DLD1 (cell line): ENCODE measurements at regions not wholly inside any gene's neighbourhood (a gene's known extent, or its start where the extent isn't known, plus 50 kb on each side); places are given as distances from the start of the nearest gene placed in this dataset.
"Not testable (repeated sequence)": the region's sequence is repeated elsewhere in the genome, so short reads cannot be mapped to it uniquely, and the experiment has no call there.

ENCODE experiments used
- in situ Hi-C: cut with HindIII; loops from 2 replicates; pipeline ENCODE4 v1.10.0; 2017; ENCODE audit warnings: low sequenced_read_pairs

- in situ Hi-C loops = no loop called here
Measured at GRCh38 chr2:123359636-123360035, 665.5 kb upstream of the CNTNAP5 start.

- in situ Hi-C loops = no loop called here
Measured at GRCh38 chr2:123362671-123363440, 662.2 kb upstream of the CNTNAP5 start.

DNA sequence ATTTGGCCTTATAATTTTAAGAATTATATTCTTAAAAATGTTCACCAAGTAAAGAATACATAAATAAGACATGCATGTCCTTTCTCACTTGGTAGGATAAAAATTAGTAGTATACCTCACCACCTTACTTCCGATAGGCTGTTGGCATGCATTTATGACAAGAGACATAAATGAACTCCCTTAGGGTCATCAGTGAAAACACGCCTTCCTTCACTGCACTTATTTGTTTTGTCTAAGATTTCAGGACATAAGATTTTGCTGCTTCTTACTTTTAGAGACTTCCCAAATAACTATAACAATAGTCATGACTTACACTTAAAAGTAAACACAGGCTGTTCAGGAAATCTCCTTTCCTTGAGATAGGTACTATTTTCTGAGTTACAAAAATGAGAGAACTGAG lies 661.3 kb upstream of the CNTNAP5 start:
- in situ Hi-C loops = no loop called here

GRCh38 chr2:123364243-123364896 lies 660.7 kb upstream of the CNTNAP5 start:
- in situ Hi-C loops = no loop called here

DNA sequence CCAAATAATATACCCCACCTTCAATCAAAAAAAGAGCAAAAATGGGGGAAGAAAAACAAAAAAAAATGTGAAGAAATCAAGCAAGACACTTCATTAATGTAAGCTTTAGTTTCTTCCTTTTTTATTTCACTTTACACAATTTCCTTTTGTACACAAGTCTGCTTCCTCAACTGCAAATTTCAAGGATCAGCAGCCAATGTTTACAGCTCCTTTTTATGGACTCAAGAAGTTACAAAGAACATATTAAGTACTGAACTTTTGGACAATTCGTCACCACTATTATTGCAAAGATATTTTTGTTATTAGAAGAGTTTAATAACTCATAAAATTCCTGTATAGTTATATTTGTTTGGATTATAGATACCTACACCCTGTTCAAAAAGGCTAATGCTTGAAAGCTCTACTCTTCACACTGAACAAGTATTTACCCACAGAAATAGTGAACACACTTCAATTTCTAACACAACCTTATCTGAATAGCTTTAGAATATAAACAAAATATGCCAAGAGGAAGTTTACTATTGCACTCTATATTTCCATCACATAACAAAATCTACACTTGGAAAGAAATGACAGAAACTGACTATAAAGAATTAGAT lies 658.7 kb upstream of the CNTNAP5 start:
- in situ Hi-C loops = no loop called here

GRCh38 chr2:123370186-123370585 lies 654.9 kb upstream of the CNTNAP5 start:
- in situ Hi-C loops = no loop called here

GRCh38 chr2:123371535-123371934 lies 653.6 kb upstream of the CNTNAP5 start:
- in situ Hi-C loops = no loop called here

DNA sequence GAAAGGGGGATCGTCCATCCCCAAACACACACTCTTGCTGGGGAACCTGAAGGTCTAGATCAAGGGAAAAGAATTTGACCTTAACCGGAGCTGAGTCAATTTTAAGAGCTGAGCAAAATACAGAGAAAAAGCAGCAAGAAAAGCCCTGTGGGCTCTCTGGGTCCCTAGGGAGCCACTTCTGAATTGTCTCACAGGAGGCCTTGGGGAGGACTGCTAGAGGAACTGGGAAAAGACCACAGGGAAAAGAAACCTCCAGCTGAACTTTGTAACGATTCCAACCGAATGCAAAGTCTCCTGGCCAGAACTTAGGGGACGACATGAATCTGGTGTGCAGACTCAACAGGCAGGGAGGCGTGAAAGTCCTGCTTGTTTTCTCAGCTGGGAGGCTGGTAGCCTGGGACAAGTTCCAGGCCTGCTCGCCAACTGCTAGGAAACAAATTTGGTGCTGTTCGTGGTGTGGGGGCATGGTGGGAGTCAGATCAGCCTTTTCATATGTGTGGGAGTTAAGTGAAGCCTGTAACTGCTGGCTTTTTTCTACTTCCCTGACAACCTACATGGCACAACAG lies 644.6 kb upstream of the CNTNAP5 start:
- in situ Hi-C loops = no loop called here

DNA sequence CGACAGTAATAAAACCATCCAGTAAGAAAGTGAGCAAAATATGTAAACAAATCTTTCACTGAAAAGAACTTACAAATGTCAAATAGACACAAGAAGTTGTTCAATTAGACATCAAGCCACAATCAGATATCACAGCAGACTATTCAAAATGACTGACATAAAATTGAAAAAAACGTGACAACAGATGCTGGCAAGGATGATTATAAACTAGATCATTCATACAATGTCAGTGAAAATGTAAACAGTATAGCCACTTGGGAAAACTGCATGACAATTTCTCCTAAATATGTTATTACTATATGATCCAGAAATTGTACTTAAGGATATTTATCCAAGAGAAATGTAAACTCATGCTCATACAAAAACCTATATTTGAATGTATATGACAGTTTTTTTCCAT lies 609.4 kb upstream of the CNTNAP5 start:
- in situ Hi-C loops = no loop called here

GRCh38 chr2:123419976-123420375 lies 605.1 kb upstream of the CNTNAP5 start:
- in situ Hi-C loops = no loop called here

- in situ Hi-C loops = no loop called here
Measured at GRCh38 chr2:123434546-123435395, 590.3 kb upstream of the CNTNAP5 start.

- in situ Hi-C loops = no loop called here
Measured at GRCh38 chr2:123438251-123438650, 586.8 kb upstream of the CNTNAP5 start.

- in situ Hi-C loops = no loop called here
Measured at GRCh38 chr2:123438675-123439074, 586.4 kb upstream of the CNTNAP5 start.

DNA sequence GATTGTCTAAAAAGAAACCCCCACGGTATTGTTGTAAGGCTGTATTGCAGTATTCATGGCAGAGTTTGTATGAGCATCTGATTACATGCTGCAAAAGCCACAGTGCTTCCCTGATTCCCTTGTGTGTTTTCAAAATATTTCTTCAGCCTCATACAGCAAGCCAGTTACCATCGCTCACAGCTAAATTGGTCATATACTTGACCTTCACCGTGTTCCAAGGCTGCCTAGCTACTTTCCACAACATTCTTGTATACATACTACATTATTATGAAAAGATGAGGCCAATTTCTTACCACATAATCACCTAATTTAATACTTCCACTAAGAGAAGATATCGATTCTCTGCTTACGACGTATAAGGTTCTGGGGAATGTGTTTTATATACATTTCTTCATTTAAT lies 576.3 kb upstream of the CNTNAP5 start:
- in situ Hi-C loops = no loop called here

- in situ Hi-C loops = no loop called here
Measured at GRCh38 chr2:123451542-123451941, 573.5 kb upstream of the CNTNAP5 start.

GRCh38 chr2:123453046-123453700 lies 571.9 kb upstream of the CNTNAP5 start:
- in situ Hi-C loops = no loop called here

GRCh38 chr2:123453772-123454171 lies 571.3 kb upstream of the CNTNAP5 start:
- in situ Hi-C loops = no loop called here

DNA sequence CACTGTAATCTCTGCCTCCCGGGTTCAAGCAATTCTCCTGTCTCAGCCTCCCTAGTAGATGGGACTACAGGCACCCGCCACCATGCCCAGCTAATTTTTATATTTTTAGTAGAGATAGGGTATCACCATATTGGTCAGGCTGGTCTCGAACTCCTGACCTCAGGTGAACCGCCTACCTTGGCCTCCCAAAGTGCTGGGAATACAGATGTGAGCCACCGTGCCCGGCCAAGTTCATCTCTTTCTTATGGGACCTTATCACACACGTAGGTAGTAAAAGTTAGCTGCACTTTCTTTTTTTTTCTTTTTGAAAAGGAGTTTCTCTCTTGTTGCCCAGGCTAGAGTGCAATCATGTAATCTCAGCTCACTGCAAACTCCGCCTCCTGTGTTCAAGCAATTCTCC lies 569.9 kb upstream of the CNTNAP5 start:
- in situ Hi-C loops = not testable (repeated sequence)

GRCh38 chr2:123456416-123456815 lies 568.7 kb upstream of the CNTNAP5 start:
- in situ Hi-C loops = no loop called here

DNA sequence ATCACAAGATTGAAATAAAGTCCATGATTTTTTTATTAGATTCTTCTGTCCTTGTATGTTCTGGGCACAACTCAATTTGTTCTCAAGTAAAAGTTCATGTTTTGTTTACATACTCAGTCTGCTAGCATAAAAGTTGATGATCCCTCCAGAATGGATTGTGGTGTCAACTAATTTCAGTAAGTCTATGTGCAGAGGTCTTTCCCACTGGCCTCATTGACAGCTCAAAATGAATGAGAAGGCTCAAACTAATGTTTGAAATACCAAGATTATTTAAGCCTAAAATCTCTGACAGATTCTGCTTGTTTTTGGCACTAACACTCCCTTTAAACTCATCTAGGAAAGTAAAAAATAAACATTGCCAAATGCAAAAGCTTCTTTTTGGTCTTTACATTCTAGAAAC lies 561.2 kb upstream of the CNTNAP5 start:
- in situ Hi-C loops = no loop called here
